ENCODE measurements at regions not wholly inside any gene's neighbourhood (a gene's known extent, or its start where the extent isn't known, plus 50 kb on each side); places are given as distances from the start of the nearest gene placed in this dataset.
"Not testable (repeated sequence)": the region's sequence is repeated elsewhere in the genome, so short reads cannot be mapped to it uniquely, and the experiment has no call there.

GRCh38 chr16:7246578-7246977 is 86.1 kb upstream of the RBFOX1 start:
- no peak for TF ChIP-seq CTCF (IDR thresholded peaks at IDR 0.05; ENCODE audit: low read depth, low read length)
- no peak for DNase-seq (ENCODE audit: extremely low read depth, low read depth)

GRCh38 chr16:7239547-7239946 is 93.1 kb upstream of the RBFOX1 start:
- no peak for TF ChIP-seq CTCF (IDR thresholded peaks at IDR 0.05; ENCODE audit: low read depth, low read length)
- DNase-seq (ENCODE audit: extremely low read depth, low read depth): no peak

- DNase-seq (ENCODE audit: extremely low read depth, low read depth): no peak
- TF ChIP-seq CTCF (IDR thresholded peaks at IDR 0.05; ENCODE audit: low read depth, low read length): no peak
These were observed 95.7 kb upstream of the RBFOX1 start for GRCh38 chr16:7236824-7237410.

- no peak for TF ChIP-seq CTCF (IDR thresholded peaks at IDR 0.05; ENCODE audit: low read depth, low read length)
- no peak for DNase-seq (ENCODE audit: extremely low read depth, low read depth)
These were observed 98.7 kb upstream of the RBFOX1 start for GRCh38 chr16:7233975-7234374.

GRCh38 chr16:7231762-7232161 is 100.9 kb upstream of the RBFOX1 start:
- no peak for TF ChIP-seq CTCF (IDR thresholded peaks at IDR 0.05; ENCODE audit: low read depth, low read length)
- DNase-seq (ENCODE audit: extremely low read depth, low read depth): no peak

GRCh38 chr16:7229433-7230218 is 103.0 kb upstream of the RBFOX1 start:
- DNase-seq (ENCODE audit: extremely low read depth, low read depth): not testable (repeated sequence)

- TF ChIP-seq CTCF (IDR thresholded peaks at IDR 0.05; ENCODE audit: low read depth, low read length): no peak
- DNase-seq (ENCODE audit: extremely low read depth, low read depth): no peak
These were observed 105.4 kb upstream of the RBFOX1 start for GRCh38 chr16:7227229-7227721.
